NB4 (cell line): ENCODE measurements at regions not wholly inside any gene's neighbourhood (a gene's known extent, or its start where the extent isn't known, plus 50 kb on each side); places are given as distances from the start of the nearest gene placed in this dataset.

Experiments
- MYC ChIP-seq: IDR thresholded peaks from 2 replicates; pipeline ENCODE4 v1.6.1; 2011; ENCODE audit warnings: low read depth, low read length
- POLR2A ChIP-seq: IDR thresholded peaks from 2 replicates; pipeline ENCODE4 v1.6.1; 2011; ENCODE audit warnings: mild to moderate bottlenecking; ENCODE audit not compliant: insufficient read length; ENCODE audit errors: extremely low read depth
- TF ChIP-seq, protein P1 (sequence below): IDR thresholded peaks from one replicate; pipeline ENCODE4 v1.5.1; 2012; ENCODE audit warnings: low read depth, low read length
- TF ChIP-seq, protein P2 (sequence below): IDR thresholded peaks from 2 replicates; pipeline ENCODE4 v1.6.1; 2011; ENCODE audit warnings: low read depth, low read length

DNA sequence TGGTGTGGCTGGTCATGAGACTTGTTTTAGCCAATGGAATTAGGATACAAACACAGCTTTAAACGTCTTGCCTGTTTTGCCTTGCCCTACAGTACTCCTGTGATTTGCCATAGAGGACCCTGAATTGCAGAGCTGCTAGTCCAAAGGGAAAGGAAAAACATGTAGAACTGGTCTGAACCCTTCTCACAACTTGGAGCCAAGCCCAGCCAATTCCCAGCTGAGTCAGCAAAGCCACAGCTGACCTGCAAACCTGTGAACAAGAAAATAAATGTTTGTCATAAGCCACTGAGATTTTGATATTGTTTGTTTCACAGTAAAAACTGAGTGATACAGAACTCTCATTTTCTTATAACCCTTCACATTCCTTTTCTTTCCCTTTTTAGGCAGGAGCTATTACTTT is 360.5 kb upstream of the API5 start:
- TF ChIP-seq, protein P1, sequence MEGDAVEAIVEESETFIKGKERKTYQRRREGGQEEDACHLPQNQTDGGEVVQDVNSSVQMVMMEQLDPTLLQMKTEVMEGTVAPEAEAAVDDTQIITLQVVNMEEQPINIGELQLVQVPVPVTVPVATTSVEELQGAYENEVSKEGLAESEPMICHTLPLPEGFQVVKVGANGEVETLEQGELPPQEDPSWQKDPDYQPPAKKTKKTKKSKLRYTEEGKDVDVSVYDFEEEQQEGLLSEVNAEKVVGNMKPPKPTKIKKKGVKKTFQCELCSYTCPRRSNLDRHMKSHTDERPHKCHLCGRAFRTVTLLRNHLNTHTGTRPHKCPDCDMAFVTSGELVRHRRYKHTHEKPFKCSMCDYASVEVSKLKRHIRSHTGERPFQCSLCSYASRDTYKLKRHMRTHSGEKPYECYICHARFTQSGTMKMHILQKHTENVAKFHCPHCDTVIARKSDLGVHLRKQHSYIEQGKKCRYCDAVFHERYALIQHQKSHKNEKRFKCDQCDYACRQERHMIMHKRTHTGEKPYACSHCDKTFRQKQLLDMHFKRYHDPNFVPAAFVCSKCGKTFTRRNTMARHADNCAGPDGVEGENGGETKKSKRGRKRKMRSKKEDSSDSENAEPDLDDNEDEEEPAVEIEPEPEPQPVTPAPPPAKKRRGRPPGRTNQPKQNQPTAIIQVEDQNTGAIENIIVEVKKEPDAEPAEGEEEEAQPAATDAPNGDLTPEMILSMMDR: no peak
- TF ChIP-seq POLR2A (no peak), MYC (no peak)
- TF ChIP-seq, protein P2, sequence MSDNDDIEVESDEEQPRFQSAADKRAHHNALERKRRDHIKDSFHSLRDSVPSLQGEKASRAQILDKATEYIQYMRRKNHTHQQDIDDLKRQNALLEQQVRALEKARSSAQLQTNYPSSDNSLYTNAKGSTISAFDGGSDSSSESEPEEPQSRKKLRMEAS: no peak
